ENCODE measurements at regions not wholly inside any gene's neighbourhood (a gene's known extent, or its start where the extent isn't known, plus 50 kb on each side); places are given as distances from the start of the nearest gene placed in this dataset.

GRCh38 chr3:103786296-103786695, 1351.5 kb downstream of the ZPLD1 start:
- TF ChIP-seq CTCF (IDR thresholded peaks at IDR 0.05; ENCODE audit: borderline replicate concordance, extremely low read depth, low read length, poor library complexity, severe bottlenecking) = no peak
- no peak for TF ChIP-seq EZH2 (IDR thresholded peaks at IDR 0.05; ENCODE audit: borderline replicate concordance, low read depth, low read length, severe bottlenecking)
